Esophagus muscularis mucosa (tissue), 4 donors: ENCODE measurements at regions not wholly inside any gene's neighbourhood (a gene's known extent, or its start where the extent isn't known, plus 50 kb on each side); places are given as distances from the start of the nearest gene placed in this dataset.

Experiments used
- DNase-seq: peaks from one replicate; pipeline ENCODE4 v3.0.0-alpha.2; 2017; ENCODE audit errors: extremely low spot score
- H3K27ac ChIP-seq, 4 donors: fragments of 200-600 bp; sonication (generic); replicated peaks in 1 of 4; 1 replicate in 3 of 4; 2 replicates in 1 of 4; pipeline ENCODE4 v1.5.1; 2016 to 2019; ENCODE audit warnings: mild to moderate bottlenecking in 1 of 4
- H3K27me3 ChIP-seq, 4 donors: fragments of 200-600 bp; sonication (generic); one replicate each; pipeline versions ENCODE4 v1.5.1 to v1.6.0; 2016 to 2019
- H3K36me3 ChIP-seq, 4 donors: fragments of 200-600 bp; sonication (generic); one replicate each; pipeline ENCODE4 v1.5.1; 2016 to 2019
- H3K4me1 ChIP-seq, 4 donors: fragments of 200-600 bp; sonication (generic); one replicate each; pipeline ENCODE4 v1.5.1; 2016 to 2019
- H3K4me3 ChIP-seq, 4 donors: fragments of 200-600 bp; sonication (generic); 1 replicate in 2 of 4; 2 replicates in 2 of 4; pipeline ENCODE4 v1.5.1; 2016 to 2019; ENCODE audit warnings: mild to moderate bottlenecking in 4 of 4, moderate library complexity in 1 of 4
- H3K9me3 ChIP-seq, 4 donors: fragments of 200-600 bp; sonication (generic); 1 replicate in 3 of 4; 2 replicates in 1 of 4; pipeline ENCODE4 v1.5.1; 2016 to 2019
- EP300 ChIP-seq: sonication (generic); formaldehyde crosslinking; IDR thresholded peaks from one replicate; pipeline ENCODE4 v1.6.1; 2017; ENCODE audit warnings: antibody characterized with exemption
- POLR2A ChIP-seq: fragments of 450-650 bp; IDR thresholded peaks from one replicate; pipeline ENCODE4 v1.6.1; 2017; ENCODE audit warnings: antibody characterized with exemption, moderate library complexity, mild to moderate bottlenecking, low read depth
- POLR2AphosphoS5 ChIP-seq, 2 donors: sonication (generic); formaldehyde crosslinking; IDR thresholded peaks; one replicate each; pipeline ENCODE4 v1.6.1; 2017; ENCODE audit warnings: antibody characterized with exemption in 2 of 2
- WGBS: methylation state at CpG from one replicate; pipeline ENCODE4 v1.1.5; 2018; 5-methylcytosine and 5-hydroxymethylcytosine counted together
- intact Hi-C: fragments of 100-400 bp; cut with DNase I; formaldehyde crosslinking; loops from one replicate; pipeline ENCODE4 v1.15.1; 2023
- TF ChIP-seq, protein P1 (sequence below), 3 experiments: fragments of 200-600 bp in 2 of 3; fragments of 450-650 bp in 1 of 3; sonication (generic) in 2 of 3; IDR thresholded peaks; one replicate each; pipeline ENCODE4 v1.5.1; 2017 to 2019; ENCODE audit warnings: antibody characterized with exemption in 3 of 3, mild to moderate bottlenecking in 2 of 3, moderate library complexity in 1 of 3

DNA sequence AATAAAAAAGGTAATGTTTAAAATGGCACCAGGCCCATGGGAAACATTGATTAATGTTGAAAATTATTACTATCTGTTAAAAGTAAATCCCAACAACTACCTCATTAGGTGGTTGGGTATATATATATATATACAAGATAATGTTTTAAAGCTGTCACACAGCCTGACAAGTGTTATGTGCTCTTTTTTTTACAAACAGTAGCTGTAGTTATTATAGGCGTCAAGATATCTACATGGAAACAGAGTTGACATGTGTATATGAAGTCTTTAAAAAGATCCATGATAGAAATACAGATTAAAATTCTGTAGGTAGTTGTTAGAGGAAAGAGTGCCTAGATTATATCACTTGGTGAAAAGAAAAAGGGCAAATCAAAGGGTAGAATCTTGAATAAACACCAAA is 279.9 kb downstream of the SLITRK6 start:
- TF ChIP-seq EP300 (no peak), POLR2AphosphoS5 (IDR thresholded peaks at IDR 0.05) (no peak), POLR2A (no peak)
- TF ChIP-seq, protein P1, sequence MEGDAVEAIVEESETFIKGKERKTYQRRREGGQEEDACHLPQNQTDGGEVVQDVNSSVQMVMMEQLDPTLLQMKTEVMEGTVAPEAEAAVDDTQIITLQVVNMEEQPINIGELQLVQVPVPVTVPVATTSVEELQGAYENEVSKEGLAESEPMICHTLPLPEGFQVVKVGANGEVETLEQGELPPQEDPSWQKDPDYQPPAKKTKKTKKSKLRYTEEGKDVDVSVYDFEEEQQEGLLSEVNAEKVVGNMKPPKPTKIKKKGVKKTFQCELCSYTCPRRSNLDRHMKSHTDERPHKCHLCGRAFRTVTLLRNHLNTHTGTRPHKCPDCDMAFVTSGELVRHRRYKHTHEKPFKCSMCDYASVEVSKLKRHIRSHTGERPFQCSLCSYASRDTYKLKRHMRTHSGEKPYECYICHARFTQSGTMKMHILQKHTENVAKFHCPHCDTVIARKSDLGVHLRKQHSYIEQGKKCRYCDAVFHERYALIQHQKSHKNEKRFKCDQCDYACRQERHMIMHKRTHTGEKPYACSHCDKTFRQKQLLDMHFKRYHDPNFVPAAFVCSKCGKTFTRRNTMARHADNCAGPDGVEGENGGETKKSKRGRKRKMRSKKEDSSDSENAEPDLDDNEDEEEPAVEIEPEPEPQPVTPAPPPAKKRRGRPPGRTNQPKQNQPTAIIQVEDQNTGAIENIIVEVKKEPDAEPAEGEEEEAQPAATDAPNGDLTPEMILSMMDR (IDR thresholded peaks at IDR 0.05) = no peak

DNA sequence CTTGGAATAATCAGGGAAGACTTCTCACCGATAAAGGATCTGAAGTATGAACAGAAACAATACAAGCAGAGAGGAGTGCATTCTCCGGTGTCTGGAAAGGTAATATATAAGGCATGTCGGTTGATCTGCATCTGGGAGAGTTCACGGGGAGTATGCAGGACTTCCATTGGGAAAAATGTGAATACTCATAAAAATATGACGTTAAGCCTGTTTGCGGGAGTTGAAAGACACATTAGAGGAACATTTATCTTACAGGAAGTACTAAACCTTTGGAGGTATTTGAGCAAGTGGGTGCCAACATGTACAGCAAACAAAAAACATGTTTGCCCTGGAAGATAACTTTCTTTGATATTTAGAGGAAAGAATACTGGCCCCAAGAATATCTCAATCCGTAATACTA is 286.8 kb downstream of the SLITRK6 start:
- Histone ChIP-seq H3K9me3 (no peaks in the 10 kb centered on the region), H3K27me3 (no peaks in the 10 kb centered on the region), H3K27ac (no peak overlapping the region), H3K4me3 (no peak overlapping the region), H3K4me1 (peaks cover 0 to 7% (median 3%) of the 10 kb centered on the region in 4 donors), H3K36me3 (no peaks in the 10 kb centered on the region)
- no peak for DNase-seq
- intact Hi-C loops = no loop called here
- TF ChIP-seq POLR2AphosphoS5 (IDR thresholded peaks at IDR 0.05) = no peak
- TF ChIP-seq, protein P1 (IDR thresholded peaks at IDR 0.05) = no peak
- no peak for TF ChIP-seq EP300
- TF ChIP-seq POLR2A = no peak
- 84% methylated on average over 7 of the region's 7 CpGs for WGBS

More for the DNA sequence above, 279.9 kb downstream of the SLITRK6 start:
- Histone ChIP-seq H3K27ac (peak overlapping the region in 1 of 4 donors; percentile 10), H3K36me3 (no peaks in the 10 kb centered on the region), H3K27me3 (no peaks in the 10 kb centered on the region), H3K4me3 (no peak overlapping the region), H3K9me3 (no peaks in the 10 kb centered on the region), H3K4me1 (peaks cover 0 to 31% (median 18%) of the 10 kb centered on the region in 4 donors)
- intact Hi-C loops = no loop called here
- 52% methylated on average over 1 of the region's 1 CpG for WGBS
- DNase-seq = no peak

DNA sequence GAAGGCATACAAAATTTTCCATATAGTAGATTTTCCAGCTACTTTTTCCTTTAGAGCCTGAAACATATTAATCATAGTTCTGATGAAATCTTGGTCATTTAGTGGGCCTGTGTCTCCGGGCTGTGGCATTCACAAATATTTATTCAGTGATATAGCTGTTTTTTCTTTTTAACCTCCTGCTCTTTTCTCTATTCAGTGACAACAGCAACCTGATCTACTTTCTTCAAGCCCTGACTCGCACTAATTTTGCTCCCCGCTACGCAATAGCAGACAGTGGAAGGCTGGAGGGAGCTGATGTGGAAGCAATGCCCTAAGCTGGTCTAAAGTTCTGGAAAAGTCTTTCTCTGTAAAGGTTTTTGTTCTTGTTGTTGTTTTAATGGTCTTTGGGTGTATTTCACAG is 289.7 kb downstream of the SLITRK6 start:
- Histone ChIP-seq H3K27me3 (no peaks in the 10 kb centered on the region), H3K4me1 (peaks cover 0 to 7% (median 3%) of the 10 kb centered on the region in 4 donors), H3K36me3 (no peaks in the 10 kb centered on the region), H3K4me3 (no peak overlapping the region), H3K27ac (no peak overlapping the region), H3K9me3 (no peaks in the 10 kb centered on the region)
- TF ChIP-seq EP300 = no peak
- no peak for TF ChIP-seq POLR2AphosphoS5 (IDR thresholded peaks at IDR 0.05)
- TF ChIP-seq, protein P1 (IDR thresholded peaks at IDR 0.05) = no peak
- TF ChIP-seq POLR2A = no peak
- WGBS = 89% methylated on average over 4 of the region's 4 CpGs
- DNase-seq = no peak
- intact Hi-C loops = no loop called here

DNA sequence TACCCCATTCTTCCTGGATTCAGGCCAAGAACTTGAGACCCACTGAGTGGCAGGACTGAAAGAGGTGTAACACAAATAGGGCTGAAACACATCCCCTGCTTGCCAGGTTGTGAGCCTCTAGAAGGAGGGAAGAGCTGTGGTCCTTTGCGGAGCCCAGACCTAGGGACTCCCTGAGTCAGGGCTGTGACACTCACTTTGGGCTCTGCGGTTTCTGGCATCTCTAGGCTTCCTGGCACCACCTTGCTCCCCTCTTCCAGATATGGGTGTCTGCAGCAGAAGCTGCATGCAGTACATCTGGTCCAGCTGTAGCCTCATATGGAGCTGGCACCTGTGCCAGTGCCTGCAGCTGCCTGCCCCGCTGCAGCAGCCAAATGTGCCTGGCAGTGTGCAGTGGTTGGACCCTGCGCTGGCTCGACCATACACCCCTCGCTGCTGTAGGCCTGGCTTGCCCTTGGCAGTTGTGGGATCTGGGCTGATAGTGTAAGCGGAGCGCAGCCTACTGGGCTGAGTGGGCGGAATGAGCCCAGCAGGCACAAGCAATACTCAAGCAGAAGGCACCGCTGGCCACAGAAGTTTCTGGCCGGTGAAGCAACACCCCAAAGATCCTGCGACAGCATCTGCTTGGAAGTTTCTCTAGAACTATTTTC is 290.4 kb downstream of the SLITRK6 start:
- Histone ChIP-seq H3K9me3 (no peaks in the 10 kb centered on the region), H3K27me3 (no peaks in the 10 kb centered on the region), H3K4me3 (no peak overlapping the region), H3K4me1 (peaks cover 0 to 7% (median 3%) of the 10 kb centered on the region in 4 donors), H3K36me3 (no peaks in the 10 kb centered on the region), H3K27ac (no peak overlapping the region)
- intact Hi-C loops = no loop called here
- DNase-seq = no peak
- no peak for TF ChIP-seq POLR2AphosphoS5 (IDR thresholded peaks at IDR 0.05)
- no peak for TF ChIP-seq EP300
- TF ChIP-seq, protein P1 (IDR thresholded peaks at IDR 0.05) = no peak
- TF ChIP-seq POLR2A = no peak
- WGBS = 95% methylated on average over 8 of the region's 12 CpGs

DNA sequence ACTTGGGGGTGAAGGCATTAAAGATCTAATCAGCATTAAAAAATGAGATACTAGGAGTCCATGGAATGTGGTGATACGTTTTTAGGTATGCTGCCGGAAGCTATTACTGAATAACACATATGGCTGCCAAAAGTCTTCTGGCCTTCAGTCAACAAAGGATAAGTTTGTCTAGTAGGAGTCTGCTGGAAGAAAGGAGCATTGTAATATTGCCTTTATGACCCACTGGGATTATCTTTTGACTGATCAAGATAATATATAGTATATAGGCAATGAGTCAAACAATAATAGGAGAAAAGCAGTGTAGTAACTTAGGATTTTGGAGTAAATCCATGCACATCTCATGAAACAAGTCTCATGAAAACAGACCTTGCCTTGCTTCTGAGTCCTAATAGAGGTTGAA is 295.4 kb downstream of the SLITRK6 start:
- DNase-seq = no peak
- Histone ChIP-seq H3K27ac (no peak overlapping the region), H3K9me3 (no peaks in the 10 kb centered on the region), H3K4me3 (no peak overlapping the region), H3K36me3 (no peaks in the 10 kb centered on the region), H3K27me3 (no peaks in the 10 kb centered on the region), H3K4me1 (no peaks in the 10 kb centered on the region)
- WGBS = 38% methylated on average over 2 of the region's 2 CpGs
- TF ChIP-seq POLR2AphosphoS5 (IDR thresholded peaks at IDR 0.05) = no peak
- TF ChIP-seq POLR2A = no peak
- TF ChIP-seq EP300 = no peak
- TF ChIP-seq, protein P1 (IDR thresholded peaks at IDR 0.05) = no peak
- intact Hi-C loops = no loop called here
